GM18508 (cell line): ENCODE measurements at regions not wholly inside any gene's neighbourhood (a gene's known extent, or its start where the extent isn't known, plus 50 kb on each side); places are given as distances from the start of the nearest gene placed in this dataset.
"Not testable (repeated sequence)": the region's sequence is repeated elsewhere in the genome, so short reads cannot be mapped to it uniquely, and the experiment has no call there.

Experiments
- ATAC-seq: cut with Tn5 transposase; IDR thresholded peaks from one replicate; pipeline ENCODE4 v1.9.1; 2021; ENCODE audit warnings: moderate number of reproducible peaks; ENCODE audit not compliant: insufficient read depth, unreplicated experiment

DNA sequence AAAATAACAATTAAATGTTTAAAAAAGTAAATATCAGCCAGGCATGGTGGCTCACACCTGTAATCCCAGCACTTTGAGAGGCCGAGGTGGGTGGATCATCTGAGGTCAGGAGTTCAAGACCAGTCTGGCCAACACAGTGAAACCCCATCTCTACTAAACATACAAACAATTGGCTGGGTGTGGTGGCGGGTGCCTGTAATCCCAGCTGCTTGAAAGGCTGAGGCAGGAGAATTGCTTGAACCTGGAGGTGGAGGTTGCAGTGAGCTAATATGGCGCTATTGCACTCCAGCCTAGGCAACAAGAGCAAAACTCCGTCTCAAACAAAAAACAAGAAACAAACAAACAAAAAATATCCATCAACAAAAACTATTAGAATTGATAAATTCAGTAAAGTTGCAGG, 77.5 kb downstream of the SNX5 start:
- ATAC-seq: not testable (repeated sequence)

DNA sequence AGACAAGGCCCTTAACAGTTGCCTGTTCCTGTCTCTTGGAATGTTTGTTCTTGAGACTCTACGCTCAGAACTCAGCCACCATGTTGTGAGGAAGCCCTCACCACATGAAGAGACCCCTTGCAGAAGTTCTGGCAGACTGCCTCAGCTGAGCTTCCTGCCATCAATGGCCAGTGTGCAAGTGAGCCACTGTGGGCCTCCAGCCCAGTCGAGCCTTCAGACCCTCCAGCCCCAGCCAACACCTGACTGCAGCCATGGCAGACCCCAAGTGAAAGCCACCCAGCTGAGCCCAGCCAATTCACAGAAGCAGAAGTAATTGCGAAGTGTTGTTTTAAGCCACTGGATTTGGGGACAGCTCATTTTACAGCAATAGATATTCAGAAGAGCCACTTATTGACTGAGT, 78.3 kb downstream of the SNX5 start:
- no peak for ATAC-seq

DNA sequence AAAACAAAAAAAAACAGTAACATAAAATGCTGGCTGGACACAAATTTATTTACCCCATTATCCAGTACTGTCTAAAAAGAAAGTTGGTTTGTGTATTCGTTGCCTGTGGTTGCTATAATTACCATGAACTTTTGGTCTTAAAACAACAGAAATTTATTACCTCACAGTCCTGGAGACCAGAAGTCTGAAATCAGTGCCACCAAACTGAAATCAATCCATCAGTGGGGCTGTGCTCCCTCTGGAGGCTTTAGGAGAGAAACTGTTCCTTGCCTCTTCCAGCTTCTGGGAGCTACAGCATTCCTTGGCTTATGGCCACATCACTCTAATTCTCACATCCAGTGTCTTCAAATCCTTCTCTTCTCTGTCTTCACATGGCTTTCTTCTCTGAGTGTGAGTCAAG, 79.4 kb downstream of the SNX5 start:
- ATAC-seq: no peak

DNA sequence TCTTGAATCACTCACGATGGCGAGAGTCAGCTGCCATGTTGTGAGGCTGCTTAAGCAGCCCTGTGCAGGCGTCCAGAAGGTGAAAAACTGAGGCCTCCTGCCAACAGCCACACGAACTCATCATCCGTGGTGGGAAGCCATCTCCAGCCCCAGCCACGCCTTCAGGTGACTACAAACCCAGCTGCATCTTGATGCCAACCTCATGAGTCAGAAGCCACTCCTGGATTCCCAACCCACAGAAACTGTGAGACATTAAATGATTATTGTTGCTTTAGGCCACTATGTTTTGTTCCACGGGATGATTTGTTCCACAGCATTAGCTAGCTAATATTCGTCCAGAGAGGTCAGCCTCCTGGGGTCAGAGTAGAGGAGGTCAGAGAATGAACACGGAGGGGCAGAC, 80.5 kb downstream of the SNX5 start:
- ATAC-seq: no peak

DNA sequence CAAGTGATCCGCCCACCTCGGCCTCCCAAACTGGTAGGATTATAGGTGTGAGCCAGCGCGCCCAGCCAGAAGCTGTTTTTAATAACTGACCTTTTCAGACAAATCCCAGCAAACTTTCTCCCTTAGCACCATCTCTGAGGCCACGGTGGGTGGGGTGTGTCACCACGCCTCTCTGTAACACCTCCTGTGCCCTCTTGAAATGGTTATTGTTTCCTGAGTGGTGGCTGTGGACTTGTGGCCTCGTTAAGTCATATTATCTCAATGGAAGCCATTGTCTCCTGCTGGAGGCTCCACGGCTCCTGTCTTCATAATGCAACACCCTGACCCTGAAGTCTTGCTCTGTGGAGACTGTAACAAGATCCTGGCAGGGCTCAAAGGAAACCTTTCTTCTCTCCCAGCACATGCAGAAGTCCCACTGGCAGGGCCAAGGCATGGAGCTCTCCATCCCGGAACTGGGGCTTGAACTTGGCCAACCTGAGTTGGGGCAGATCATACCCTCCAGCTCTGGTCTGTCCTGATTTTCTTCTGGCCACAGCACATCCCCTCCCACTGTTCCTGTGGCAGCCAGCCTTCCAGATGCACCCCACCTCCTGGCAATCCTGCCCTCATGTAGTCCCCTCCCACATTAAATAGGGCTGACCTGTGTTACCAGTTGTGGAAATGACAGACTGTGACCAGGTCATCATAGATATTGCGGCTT, 81.1 kb downstream of the SNX5 start:
- ATAC-seq: no peak

DNA sequence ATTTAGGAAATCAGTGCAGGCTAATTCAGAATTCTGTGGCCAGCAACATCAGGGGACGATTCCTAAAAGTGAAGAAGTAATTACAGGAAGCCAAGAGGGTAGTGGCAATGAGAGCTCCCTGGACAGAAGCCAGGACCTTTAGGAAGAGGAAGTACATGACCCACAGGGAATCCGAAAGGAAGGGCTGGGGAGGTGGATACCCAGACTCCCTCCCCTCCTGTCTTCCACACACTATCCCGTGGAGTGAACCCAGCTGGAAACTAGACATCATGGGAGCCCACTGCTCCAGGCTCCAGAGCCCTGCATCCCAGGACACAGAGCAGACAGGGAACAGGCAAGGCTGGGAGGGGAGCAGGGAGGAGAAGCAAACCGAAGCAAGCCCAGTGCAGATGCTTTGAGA, 83.0 kb downstream of the SNX5 start:
- no peak for ATAC-seq

DNA sequence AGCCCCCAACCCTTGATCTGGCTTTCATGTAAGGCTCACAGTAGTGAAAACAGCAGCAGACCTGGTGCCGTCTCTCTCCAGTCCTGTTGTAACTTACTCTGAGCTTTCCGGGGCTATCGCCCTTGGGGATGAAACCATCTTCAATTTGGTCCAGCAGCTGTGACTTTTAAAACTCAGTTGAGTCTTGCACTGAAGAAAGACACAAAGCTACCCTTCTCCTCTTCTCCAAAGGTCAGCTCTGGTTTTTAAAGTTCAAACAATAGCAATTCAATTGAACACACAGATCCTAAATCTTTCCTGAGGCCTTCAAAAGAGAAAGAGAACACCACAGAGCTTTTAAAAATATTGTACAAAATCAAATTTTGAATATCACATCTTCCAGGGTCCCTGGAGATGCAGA, 83.5 kb downstream of the SNX5 start:
- no peak for ATAC-seq

DNA sequence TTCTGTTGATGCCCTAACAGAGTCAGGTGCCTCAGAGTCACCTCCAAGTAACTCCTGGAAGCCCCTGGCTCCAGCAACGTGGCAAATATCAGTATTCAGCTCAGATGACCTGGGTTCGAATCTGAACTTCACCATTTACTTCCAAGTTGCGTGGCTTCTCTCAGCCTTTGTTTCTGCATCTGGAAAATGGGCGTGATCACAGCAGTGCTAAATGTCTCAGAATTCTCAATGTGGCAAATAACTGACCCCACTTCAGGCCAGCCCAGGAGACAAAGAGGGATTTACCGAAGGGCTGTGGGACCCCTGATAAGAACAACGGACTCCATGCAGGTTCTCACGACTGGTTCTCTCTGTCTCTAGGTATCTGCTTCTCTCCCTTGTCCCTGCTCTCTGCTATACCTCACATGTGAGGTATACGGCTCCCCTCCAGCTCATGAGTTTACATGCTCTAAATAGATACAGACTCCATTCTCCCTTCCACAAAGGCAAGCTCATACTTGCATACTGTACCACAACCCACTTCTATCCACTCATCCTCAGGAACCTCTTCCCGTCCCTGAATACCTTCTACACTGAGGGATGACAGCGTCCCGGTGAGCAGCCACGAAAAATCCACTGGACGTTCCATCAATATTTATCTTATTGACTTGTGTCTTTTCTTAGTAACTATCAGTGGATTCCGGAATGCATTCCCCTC, 84.1 kb downstream of the SNX5 start:
- no peak for ATAC-seq

DNA sequence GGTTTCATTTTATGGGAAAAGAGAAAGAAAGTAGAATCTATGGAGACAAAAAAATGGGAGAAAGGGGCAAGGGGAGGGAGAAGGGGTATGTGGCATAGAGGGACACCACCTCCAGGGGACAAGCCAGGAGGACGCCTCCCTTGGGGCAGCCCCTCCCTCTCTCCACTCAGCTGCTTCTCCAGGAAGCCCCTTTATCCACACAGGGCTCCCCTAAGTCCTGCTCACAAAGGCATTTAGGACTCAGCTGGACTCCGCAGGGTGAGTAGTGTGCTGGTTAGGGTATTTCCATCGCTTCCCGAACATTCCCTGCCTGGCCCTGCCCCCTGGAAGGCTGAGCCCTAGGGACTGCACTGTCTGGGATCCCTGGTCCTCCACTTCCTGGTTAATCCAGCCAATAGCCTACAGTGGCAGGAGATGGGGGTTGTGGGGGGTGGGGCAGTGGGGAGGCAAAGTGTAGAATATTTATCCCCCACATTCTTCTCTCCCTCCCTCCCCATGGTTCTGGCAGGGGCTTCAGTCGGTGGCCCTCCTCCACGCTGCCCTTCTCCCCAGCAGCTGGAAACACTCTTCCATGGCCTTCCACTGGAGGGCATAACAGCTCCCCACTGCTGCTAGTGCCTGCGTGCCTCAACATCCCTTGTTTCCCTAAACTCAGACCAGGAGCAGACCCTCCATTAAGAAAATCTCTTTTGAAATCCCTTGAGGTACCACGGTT, 84.8 kb downstream of the SNX5 start:
- no peak for ATAC-seq

DNA sequence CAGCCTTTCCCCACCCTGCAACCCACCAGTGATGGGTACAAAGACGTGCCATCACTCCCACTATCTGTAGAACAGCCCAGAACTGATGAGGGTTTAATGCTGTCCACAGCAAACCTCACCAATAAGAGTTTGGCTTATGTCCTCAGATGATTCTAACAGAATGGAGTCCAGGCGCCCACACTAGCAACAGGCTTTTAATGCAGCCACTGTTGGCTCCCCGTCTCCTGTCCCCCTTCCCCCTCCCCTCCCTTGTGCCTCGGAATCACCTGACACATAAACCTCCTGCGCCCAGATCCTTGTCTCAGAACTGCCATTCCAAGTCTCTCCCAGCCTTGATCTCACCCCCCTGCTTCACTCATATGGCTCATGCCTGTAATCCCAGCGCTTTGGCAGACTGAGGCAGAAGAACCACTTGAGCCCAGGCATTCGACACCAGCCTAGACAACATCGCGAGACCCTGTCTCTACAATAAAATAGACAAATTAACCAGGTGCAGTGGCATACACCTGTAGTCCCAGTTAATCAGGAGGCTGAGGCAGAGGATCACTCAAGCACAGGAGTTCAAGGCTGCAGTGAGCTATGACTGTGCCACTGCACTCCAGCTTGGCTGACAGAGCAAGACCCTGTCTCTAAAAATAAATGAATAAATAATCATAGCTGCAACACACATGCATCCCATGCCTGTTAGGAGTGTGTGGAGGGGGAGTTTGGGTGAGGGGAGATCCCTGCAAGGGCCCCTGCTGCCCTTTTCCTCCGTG, 85.6 kb downstream of the SNX5 start:
- no peak for ATAC-seq

DNA sequence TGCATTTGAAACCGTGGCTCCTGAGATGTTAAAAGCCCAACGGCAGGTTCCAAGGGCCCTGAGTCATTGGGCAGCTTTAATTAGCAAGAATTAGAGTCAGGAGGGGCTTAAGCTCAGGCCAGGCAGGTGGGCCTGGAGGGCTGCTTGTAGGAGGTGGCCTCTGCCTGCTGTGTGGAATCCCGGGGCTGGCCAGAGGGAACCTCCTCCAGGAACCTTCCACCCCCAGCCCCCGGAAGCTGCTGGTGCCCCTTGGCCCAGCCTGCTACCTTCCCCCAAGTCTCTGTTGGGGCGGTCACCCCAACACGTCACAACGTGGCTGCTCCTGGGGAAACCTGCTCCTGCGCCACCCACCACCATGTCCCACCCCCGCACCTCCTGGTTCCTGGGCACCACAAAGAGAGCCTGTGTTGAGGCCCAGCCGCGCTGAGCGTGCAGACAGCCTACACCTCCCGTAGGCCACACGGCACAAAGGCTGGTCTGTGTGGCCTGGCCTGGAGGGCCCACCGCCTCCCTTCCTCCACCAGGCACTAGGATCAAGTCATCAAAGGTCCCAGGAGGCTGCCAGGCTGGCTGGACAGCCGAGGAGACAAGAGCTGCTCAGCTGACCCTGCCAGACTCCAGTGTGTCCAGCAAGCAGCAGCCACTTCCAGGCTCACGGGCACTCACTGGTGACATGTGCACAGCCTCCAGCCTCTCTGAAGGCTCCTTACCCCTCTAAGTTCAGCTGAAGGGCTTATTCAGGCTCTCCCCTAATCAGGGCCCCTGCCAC, 86.3 kb downstream of the SNX5 start:
- ATAC-seq: no peak

DNA sequence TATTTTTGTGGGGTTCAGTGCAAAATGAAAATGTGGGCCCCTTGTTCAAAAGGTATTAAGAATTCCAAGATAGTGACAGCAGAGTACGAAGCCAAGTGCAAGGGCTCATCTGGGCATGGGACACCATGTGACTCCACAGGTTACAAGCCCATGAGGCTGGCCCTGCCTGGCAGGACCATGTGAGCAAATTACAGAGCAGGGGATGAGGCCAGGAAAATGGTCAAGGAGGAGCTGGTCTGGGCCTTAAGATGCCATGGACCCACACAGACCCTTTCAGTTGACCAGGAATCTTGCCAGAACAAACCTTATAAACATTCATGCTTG, 86.9 kb downstream of the SNX5 start:
- no peak for ATAC-seq

DNA sequence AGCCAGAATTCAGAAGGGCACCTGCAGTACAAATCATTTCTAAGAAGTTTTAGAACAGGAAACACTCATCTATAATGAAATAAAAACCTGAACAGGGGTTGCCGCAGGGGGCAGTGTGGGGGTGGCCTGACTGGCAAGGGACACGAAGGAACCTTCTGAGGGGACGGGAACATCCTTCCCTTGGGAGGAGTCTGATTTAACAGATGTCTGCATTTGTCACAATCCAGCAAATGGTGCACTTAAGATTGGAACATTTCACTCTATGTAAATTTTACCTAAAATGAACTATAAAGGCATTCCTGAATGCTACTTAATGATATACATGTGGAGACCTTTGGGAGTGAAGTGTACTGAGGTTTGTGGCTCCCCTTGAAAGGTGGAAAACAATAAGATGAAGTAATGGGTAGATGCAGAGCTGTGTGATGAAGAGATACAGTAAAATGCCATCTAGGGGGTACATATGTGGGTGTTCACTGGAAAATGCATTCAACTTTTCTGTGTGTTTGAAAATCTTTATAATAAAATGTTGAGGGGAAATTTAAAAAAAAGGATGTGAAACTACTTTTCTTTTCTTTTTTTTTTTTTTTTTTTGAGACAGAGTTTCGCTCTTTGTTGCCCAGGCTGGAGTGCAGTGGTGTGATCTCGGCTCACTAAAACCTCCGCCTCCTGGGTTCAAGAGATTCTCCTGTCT, 89.5 kb downstream of the SNX5 start:
- no peak for ATAC-seq

DNA sequence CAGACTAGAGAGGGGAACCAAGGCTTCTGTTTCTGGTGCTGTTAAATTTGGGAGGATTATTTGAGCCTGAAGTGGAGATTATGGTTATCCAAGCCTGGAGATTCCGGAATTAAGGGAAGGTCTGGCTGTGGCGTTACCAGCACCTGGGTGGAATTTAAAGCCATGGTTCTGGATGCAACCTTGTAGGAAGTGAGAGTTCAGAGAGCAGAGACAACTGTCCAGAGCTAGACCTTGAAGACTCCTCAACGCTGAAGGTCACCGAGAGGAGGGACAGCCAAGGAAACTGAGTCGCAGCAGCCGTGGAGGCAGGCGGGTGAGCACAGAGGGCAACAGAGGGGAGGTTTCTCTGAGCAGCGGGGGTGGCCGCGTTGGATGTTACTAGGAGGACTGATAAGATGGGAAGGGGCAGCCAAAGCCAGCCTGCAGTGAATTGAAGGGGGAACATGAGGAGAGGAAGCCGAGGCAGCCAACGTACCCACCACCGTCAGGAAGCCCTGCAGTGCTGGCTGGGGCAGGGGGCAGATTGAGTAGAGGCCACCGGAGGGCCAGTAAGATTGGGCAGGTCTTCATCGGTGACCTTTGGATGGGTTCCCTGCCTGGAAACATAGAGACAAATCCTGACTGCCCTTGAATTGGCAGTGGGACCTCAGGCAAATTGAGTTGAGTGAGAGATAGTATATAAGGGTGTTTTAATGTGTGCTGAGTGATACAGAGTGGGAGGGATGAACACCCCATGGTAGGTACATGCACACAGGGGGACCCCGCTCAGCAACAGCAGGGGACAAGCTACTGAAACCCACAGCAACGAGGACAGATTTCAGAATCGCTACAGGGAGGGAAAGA, 90.3 kb downstream of the SNX5 start:
- no peak for ATAC-seq

DNA sequence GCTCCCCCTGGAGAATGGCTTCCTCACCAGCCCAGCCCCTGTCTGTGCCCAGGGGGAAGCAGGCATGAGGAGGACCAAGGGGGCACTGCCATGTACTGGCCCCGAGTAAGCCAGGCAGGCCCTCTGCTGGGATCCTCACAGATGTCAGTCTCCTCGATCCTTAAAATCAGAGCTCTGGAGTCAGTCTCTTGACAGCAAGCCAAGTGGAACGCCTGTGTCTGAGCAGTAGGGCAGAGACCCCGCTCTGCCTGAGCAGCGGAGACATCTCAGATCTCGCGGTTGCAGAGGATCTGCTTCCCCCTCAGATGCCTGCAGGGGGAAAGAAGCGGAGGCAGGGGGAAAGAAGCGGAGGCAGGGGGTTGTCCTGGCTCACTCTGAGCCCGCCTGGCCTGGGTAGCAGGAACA, 92.6 kb downstream of the SNX5 start:
- no peak for ATAC-seq

DNA sequence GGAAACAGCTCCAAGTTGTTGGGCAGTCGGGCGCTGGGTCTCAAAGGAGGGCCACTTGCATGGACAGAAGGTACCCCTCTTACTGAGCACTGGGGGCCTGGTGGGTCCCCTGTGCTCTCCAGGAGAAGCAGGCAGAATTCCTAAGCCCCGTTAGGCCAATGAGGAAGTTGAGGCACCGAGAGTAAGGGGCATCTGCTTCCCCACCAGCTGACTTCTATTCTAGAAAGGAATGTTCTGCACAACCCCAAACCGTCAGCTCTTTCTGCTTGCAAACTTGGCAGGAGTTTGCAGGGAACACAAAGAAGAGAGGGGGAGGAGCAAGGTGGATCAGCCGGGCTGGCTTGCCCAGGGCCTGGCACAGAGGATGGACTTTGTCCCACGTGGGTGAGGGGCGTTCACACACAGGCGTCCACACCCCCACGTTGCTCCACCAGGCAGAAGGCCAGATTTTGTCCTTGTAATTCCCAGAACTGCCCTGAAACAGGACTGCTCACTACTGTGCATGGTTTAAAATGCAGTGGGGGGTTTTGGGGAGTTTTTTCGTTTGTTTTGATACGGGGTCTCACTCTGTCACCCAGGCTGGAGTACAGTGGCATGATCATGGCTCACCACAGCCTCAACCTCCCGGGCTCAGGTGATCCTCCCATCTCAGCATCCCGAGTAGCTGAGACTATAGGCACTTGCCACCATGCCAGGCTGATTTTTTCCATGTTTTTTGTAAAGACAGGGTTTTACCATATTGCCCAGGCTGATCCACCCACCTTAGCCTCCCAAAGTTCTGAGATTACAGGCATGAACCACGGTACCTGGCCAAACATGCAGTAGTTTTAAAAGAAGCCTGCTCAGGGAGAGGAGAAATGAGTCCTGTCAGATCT, 93.3 kb downstream of the SNX5 start:
- no peak for ATAC-seq

DNA sequence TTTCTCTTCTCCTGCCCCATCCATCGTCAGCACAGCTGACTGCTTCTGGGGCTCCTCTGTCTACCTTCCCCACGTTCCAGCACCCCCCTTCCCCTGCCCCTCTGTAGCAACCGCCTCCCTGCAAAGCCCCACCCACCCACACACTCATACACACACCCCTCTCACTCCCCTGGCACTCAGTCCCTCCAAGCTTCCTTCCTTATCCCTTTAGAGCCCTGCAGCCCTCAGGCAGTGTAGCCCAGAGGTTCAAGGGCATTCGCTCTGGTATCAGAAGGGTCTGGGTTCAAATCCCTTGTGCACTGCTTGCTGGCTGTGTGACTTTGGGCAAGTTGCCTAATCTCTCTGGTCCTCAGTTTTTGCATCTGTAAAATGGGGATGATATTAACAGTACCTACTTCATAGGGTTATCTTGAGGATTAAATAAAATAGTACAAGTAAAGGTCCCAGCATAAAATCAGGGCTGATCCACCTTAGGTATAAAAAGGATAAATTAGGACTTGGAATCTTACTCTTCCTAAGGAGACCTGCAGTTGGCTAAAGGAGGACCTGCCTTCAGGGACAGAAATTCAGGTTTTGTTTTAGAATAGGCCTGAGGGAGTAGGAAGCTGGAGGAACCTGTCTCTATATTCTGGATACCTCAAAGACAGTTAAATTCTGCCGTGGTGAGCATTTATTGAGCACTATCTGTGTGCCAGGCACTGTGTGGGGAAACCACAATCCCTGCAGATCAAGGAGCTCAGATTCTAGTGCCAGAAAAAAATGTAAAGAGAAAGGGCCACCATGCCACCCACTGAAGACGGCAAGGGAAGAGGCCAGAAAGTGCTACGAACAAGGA, 94.1 kb downstream of the SNX5 start:
- no peak for ATAC-seq
